ENCODE measurements at regions not wholly inside any gene's neighbourhood (a gene's known extent, or its start where the extent isn't known, plus 50 kb on each side); places are given as distances from the start of the nearest gene placed in this dataset.

GRCh38 chr9:738209-738915 is 103.1 kb upstream of the DMRT1 start:
- dilution Hi-C loops (cut with HindIII; ENCODE audit: low sequenced_read_pairs, unreplicated experiment): no loop called here
- peak overlapping the region; percentile 34 to 96 for H4K8ac ChIP-seq (ENCODE audit: low read depth in 2 of 2, low read length in 2 of 2)
- H2AK9ac ChIP-seq (replicated peaks; ENCODE audit: low read depth, low read length, poor library complexity): peak overlapping the region; percentile 51
- peak overlapping the region; percentile 84 for H2AFZ ChIP-seq (replicated peaks; ENCODE audit: low read length, poor library complexity)
- H3K27ac ChIP-seq (ENCODE audit: insufficient read depth, low read length): peak overlapping the region; percentile 79
- peak overlapping the region; percentile 87 for H3K23ac ChIP-seq (ENCODE audit: low read depth, low read length)
- H3K56ac ChIP-seq (ENCODE audit: extremely low read depth, insufficient read depth, low read length): peak overlapping the region; percentile 77
- peaks cover 17% of the 10 kb centered on the region for H3K4me1 ChIP-seq (ENCODE audit: control insufficient read depth, insufficient read depth, low read length)
- H2BK5ac ChIP-seq (ENCODE audit: low read depth, low read length, poor library complexity, severe bottlenecking): peak overlapping the region; percentile 97
- peak overlapping the region; percentile 64 for H3K4me2 ChIP-seq (ENCODE audit: low read depth, low read length)
- WGBS, 2 experiments (ENCODE audit: extremely low coverage in 2 of 2, insufficient read length in 1 of 2): 13% methylated on average over 3 of the region's 14 CpGs; no CpG with 5 or more reads in 1 of the 2 experiments
- H3K4ac ChIP-seq (ENCODE audit: low read depth, low read length): peak overlapping the region; percentile 96
- ATAC-seq (ENCODE audit: low read depth) (peak; percentile 73), DNase-seq (peak; percentile 98)
- POLR2A ChIA-PET (ENCODE audit: unreplicated experiment): interaction anchor here (0.8 kb wide), 1 partner anchor 45 kb away, joined by 4 read pairs; no protein-coding TSS in a partner anchor
- no TSS peak for BruUV-seq (replicated peaks)
- H3K79me1 ChIP-seq (ENCODE audit: low read depth in 1 of 2, low read length in 2 of 2): peaks cover 13 to 46% of the 10 kb centered on the region in 2 experiments
- peaks cover 39% of the 10 kb centered on the region for H3K36me3 ChIP-seq (ENCODE audit: control insufficient read depth, insufficient read depth, low read length)
- peak overlapping the region; percentile 84 for H2AK5ac ChIP-seq (ENCODE audit: low read depth, low read length)
- H3K9me3 ChIP-seq (ENCODE audit: control insufficient read depth, insufficient read depth, low read length): no peaks in the 10 kb centered on the region
- H3K27me3 ChIP-seq (ENCODE audit: control insufficient read depth, insufficient read depth, low read length): no peaks in the 10 kb centered on the region
- H2BK20ac ChIP-seq (ENCODE audit: low read depth, low read length): peak overlapping the region; percentile 93
- H3K4me3 ChIP-seq (ENCODE audit: insufficient read depth, low read depth, low read length): no peak overlapping the region
- H4K20me1 ChIP-seq (ENCODE audit: insufficient read depth, low read length): peaks cover 8% of the 10 kb centered on the region; the same call in 1 of the 2 replicates
- H2BK120ac ChIP-seq (ENCODE audit: low read depth, low read length): peak overlapping the region; percentile 97
- intact Hi-C loops (cut with micrococcal nuclease): loop anchor here (2.0 to 5.0 kb wide), 3 partner anchors 14 to 1369 kb away; no protein-coding TSS in a partner anchor
- peak overlapping the region; percentile 7; the same call in 1 of the 2 replicates for H3K9ac ChIP-seq (ENCODE audit: low read depth, low read length)
- H3K14ac ChIP-seq (replicated peaks; ENCODE audit: low read depth, low read length): peak overlapping the region; percentile 73
- H4K5ac ChIP-seq (ENCODE audit: low read depth, low read length): peak overlapping the region; percentile 26
- H2BK15ac ChIP-seq (ENCODE audit: low read depth, low read length): peak overlapping the region; percentile 89
- peak overlapping the region; percentile 90 for H3K18ac ChIP-seq (ENCODE audit: low read depth, low read length)
- peak overlapping the region; percentile 98 for H4K91ac ChIP-seq (ENCODE audit: insufficient read depth, low read depth, low read length)
- peaks cover 32% of the 10 kb centered on the region for H3K9me1 ChIP-seq (ENCODE audit: insufficient read depth, low read length)
- in situ Hi-C loops (cut with MboI; ENCODE audit: low sequenced_read_pairs): no loop called here
- CTCF ChIA-PET: interaction anchor here (1.0 to 1.4 kb wide), 2 partner anchors 17 to 123 kb away, joined by 3 to 4 read pairs; no protein-coding TSS in a partner anchor
- TF ChIP-seq CEBPB (IDR thresholded peaks at IDR 0.05; ENCODE audit: low read depth, low read length) (peak; percentile 66; the same call in 1 of the 2 replicates), POLR2A (IDR thresholded peaks at IDR 0.05; ENCODE audit: low read depth, low read length) (no peak; the same call in 1 of the 2 replicates), MXI1 (IDR thresholded peaks at IDR 0.05; ENCODE audit: borderline replicate concordance, low read depth, low read length) (no peak; the same call in 1 of the 2 replicates), CHD1 (IDR thresholded peaks at IDR 0.05; ENCODE audit: low read depth, low read length) (no peak; the same call in 1 of the 2 replicates), MAFK (IDR thresholded peaks at IDR 0.05; ENCODE audit: low read depth, low read length) (peak; percentile 87), MAZ (IDR thresholded peaks at IDR 0.05; ENCODE audit: borderline replicate concordance, low read depth, low read length) (no peak), BHLHE40 (IDR thresholded peaks at IDR 0.05; ENCODE audit: low read depth, low read length) (peak; percentile 78), ELK1 (IDR thresholded peaks at IDR 0.05; ENCODE audit: borderline replicate concordance, low read depth, low read length) (no peak), SMC3 (IDR thresholded peaks at IDR 0.05; ENCODE audit: low read depth, low read length) (no peak; the same call in 1 of the 2 replicates), RAD21 (IDR thresholded peaks at IDR 0.05; ENCODE audit: low read length) (no peak; the same call in 1 of the 2 replicates), NFE2L2 (IDR thresholded peaks at IDR 0.05; ENCODE audit: low read depth, low read length) (peak; percentile 93), RCOR1 (IDR thresholded peaks at IDR 0.05; ENCODE audit: insufficient replicate concordance, low read length) (peak; percentile 54)
- TF ChIP-seq, protein P1, sequence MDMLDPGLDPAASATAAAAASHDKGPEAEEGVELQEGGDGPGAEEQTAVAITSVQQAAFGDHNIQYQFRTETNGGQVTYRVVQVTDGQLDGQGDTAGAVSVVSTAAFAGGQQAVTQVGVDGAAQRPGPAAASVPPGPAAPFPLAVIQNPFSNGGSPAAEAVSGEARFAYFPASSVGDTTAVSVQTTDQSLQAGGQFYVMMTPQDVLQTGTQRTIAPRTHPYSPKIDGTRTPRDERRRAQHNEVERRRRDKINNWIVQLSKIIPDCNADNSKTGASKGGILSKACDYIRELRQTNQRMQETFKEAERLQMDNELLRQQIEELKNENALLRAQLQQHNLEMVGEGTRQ (IDR thresholded peaks at IDR 0.05; ENCODE audit: low read depth, low read length): no peak
- TF ChIP-seq, protein P2, sequence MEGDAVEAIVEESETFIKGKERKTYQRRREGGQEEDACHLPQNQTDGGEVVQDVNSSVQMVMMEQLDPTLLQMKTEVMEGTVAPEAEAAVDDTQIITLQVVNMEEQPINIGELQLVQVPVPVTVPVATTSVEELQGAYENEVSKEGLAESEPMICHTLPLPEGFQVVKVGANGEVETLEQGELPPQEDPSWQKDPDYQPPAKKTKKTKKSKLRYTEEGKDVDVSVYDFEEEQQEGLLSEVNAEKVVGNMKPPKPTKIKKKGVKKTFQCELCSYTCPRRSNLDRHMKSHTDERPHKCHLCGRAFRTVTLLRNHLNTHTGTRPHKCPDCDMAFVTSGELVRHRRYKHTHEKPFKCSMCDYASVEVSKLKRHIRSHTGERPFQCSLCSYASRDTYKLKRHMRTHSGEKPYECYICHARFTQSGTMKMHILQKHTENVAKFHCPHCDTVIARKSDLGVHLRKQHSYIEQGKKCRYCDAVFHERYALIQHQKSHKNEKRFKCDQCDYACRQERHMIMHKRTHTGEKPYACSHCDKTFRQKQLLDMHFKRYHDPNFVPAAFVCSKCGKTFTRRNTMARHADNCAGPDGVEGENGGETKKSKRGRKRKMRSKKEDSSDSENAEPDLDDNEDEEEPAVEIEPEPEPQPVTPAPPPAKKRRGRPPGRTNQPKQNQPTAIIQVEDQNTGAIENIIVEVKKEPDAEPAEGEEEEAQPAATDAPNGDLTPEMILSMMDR (conservative IDR thresholded peaks at IDR 0.05; ENCODE audit: low read depth, low read length): no peak

All from IMR-90 (cell line).